Osteocyte (in vitro differentiated cells): ENCODE measurements at regions not wholly inside any gene's neighbourhood (a gene's known extent, or its start where the extent isn't known, plus 50 kb on each side); places are given as distances from the start of the nearest gene placed in this dataset.

Experiments
- DNase-seq: peaks from one replicate; pipeline ENCODE4 v3.0.0; 2021; ENCODE audit warnings: mixed read lengths; ENCODE audit not compliant: unreplicated experiment; ENCODE audit errors: extremely low spot score
- H3K27ac Mint-ChIP-seq: one replicate; pipeline ENCODE4 v1.8.0; 2021; ENCODE audit warnings: mild to moderate bottlenecking, mixed read lengths; ENCODE audit not compliant: unreplicated experiment
- H3K27me3 Mint-ChIP-seq: one replicate; pipeline ENCODE4 v1.8.0; 2021; ENCODE audit warnings: mixed read lengths; ENCODE audit not compliant: unreplicated experiment
- H3K36me3 Mint-ChIP-seq: one replicate; pipeline ENCODE4 v1.8.0; 2021; ENCODE audit warnings: mixed read lengths; ENCODE audit not compliant: unreplicated experiment
- H3K4me1 Mint-ChIP-seq: one replicate; pipeline ENCODE4 v1.8.0; 2021; ENCODE audit warnings: mixed read lengths; ENCODE audit not compliant: unreplicated experiment
- H3K4me3 Mint-ChIP-seq: one replicate; pipeline ENCODE4 v1.8.0; 2021; ENCODE audit warnings: mild to moderate bottlenecking, moderate library complexity, mixed read lengths; ENCODE audit not compliant: unreplicated experiment
- H3K9me3 Mint-ChIP-seq: one replicate; pipeline ENCODE4 v1.8.0; 2021; ENCODE audit warnings: mixed read lengths; ENCODE audit not compliant: unreplicated experiment
- TF ChIP-seq, protein P1 (sequence below): fragments of 200-600 bp; sonication (generic); IDR thresholded peaks from 2 replicates; pipeline ENCODE4 v1.5.0; 2021; ENCODE audit warnings: antibody characterized with exemption, mild to moderate bottlenecking, moderate library complexity

DNA sequence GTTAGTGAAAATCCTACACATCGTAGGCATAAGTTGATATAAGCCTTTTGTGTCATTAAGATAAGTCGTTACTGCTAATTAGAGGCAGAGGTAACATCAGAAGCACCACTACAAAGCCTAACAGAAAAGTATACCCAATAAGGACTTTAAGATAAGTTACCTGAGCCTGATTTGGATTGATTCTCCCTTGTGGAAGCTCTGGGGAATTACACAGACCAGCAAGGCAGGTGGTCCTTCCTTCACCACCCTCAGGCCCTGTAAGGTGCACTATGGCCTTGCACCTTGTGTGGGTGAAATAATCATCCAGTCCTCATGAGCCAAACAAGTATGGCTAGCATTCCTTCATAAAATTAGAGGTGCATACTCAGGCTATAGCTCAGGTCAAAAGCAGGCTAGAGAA lies 166.7 kb upstream of the CHRM3 start:
- no peaks in the 10 kb centered on the region for H3K27me3 Mint-ChIP-seq
- H3K36me3 Mint-ChIP-seq, result no peaks in the 10 kb centered on the region
- H3K4me1 Mint-ChIP-seq, result no peaks in the 10 kb centered on the region
- no peak for DNase-seq
- no peak overlapping the region for H3K27ac Mint-ChIP-seq
- H3K9me3 Mint-ChIP-seq, result peaks cover 41% of the 10 kb centered on the region
- TF ChIP-seq, protein P1, sequence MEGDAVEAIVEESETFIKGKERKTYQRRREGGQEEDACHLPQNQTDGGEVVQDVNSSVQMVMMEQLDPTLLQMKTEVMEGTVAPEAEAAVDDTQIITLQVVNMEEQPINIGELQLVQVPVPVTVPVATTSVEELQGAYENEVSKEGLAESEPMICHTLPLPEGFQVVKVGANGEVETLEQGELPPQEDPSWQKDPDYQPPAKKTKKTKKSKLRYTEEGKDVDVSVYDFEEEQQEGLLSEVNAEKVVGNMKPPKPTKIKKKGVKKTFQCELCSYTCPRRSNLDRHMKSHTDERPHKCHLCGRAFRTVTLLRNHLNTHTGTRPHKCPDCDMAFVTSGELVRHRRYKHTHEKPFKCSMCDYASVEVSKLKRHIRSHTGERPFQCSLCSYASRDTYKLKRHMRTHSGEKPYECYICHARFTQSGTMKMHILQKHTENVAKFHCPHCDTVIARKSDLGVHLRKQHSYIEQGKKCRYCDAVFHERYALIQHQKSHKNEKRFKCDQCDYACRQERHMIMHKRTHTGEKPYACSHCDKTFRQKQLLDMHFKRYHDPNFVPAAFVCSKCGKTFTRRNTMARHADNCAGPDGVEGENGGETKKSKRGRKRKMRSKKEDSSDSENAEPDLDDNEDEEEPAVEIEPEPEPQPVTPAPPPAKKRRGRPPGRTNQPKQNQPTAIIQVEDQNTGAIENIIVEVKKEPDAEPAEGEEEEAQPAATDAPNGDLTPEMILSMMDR, result no peak
- H3K4me3 Mint-ChIP-seq, result no peak overlapping the region

DNA sequence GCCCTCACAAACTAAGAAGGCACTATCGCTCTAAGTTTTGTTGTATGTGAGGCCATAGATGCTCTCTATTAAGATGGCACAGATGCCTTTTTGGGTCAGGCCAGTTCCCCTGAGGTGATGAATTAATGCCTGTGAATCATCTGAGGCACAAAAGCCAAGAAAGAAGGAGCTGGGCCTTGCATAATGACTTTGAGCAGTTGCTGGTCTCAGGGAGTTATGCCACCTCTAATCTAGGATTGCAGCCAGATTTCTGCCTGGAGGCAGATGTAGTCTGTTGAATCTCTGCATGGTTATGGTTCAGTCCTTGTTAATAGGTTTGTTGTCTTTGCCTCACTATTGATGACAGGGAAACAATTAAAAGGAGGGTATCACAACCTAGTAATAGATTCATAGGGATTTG lies 168.1 kb upstream of the CHRM3 start:
- TF ChIP-seq, protein P1, result no peak
- Mint-ChIP-seq H3K4me3 (no peak overlapping the region), H3K4me1 (no peaks in the 10 kb centered on the region), H3K27me3 (no peaks in the 10 kb centered on the region), H3K27ac (no peak overlapping the region), H3K9me3 (peaks cover 28% of the 10 kb centered on the region), H3K36me3 (no peaks in the 10 kb centered on the region)
- no peak for DNase-seq

DNA sequence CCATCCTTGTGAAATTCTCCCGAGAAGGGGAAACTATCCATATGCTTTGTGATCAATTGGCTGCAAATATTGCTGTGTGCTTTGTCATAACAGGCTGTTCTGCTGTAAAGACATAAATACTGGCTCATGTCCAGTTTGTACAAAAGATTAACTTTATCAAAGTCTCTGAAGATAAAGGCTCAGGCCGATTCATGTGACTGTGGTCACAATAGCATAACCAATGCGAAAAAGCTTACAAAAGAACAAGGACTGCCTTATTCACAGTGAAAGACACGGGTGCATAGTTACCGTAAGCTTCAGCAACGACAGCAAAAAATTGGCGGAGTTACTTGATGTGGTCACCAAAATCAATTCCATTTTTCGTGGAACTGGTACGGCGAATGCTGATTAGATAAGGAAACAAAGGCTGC lies 173.6 kb upstream of the CHRM3 start:
- TF ChIP-seq, protein P1, result no peak
- Mint-ChIP-seq H3K4me3 (no peak overlapping the region), H3K4me1 (no peaks in the 10 kb centered on the region), H3K36me3 (no peaks in the 10 kb centered on the region), H3K9me3 (no peaks in the 10 kb centered on the region), H3K27ac (no peak overlapping the region), H3K27me3 (no peaks in the 10 kb centered on the region)
- no peak for DNase-seq

DNA sequence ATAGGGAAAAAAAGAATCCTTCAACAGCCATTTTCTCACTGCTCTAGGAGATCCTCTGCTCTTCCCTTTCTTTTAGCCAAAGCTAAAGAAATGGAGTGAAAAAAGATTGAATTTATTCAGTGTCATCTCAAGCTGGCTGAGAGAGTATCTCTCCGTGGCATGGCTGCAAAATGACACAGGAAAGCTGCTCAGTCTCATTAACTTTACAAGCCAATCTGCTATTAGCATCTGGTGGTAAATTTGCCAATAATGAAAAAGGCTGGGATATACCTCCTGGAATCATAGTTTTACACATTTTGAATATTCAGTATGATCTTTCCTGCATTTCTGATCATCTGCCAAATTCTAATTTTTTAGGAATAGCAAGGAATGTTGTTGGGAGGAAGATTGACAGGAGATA lies 176.8 kb upstream of the CHRM3 start:
- Mint-ChIP-seq H3K9me3 (no peaks in the 10 kb centered on the region), H3K27ac (no peak overlapping the region), H3K4me3 (no peak overlapping the region), H3K27me3 (no peaks in the 10 kb centered on the region), H3K36me3 (no peaks in the 10 kb centered on the region), H3K4me1 (no peaks in the 10 kb centered on the region)
- TF ChIP-seq, protein P1, result no peak
- DNase-seq, result no peak

DNA sequence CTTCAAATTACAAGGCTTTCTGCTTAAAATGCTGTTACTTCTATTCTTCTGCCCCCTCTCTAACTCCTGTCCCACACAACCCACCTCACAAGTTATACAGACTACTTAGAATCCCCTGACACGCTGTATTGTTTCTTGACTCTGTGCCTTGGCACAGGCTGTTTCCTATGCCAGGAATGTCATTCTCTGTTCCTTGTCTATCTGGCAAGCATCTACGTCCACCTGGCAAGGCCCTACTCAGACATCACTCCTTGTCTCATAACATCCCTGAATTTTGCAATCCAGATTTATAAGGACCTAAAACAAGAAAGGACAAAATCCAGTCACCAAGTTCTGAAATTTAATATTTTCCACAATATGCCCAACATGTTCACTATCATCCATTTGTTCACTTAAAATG lies 182.0 kb upstream of the CHRM3 start:
- no peaks in the 10 kb centered on the region for H3K4me1 Mint-ChIP-seq
- no peak for DNase-seq
- no peaks in the 10 kb centered on the region for H3K27me3 Mint-ChIP-seq
- TF ChIP-seq, protein P1, result no peak
- H3K4me3 Mint-ChIP-seq, result no peak overlapping the region
- H3K36me3 Mint-ChIP-seq, result no peaks in the 10 kb centered on the region
- H3K27ac Mint-ChIP-seq, result no peak overlapping the region
- H3K9me3 Mint-ChIP-seq, result no peaks in the 10 kb centered on the region
